HFF-Myc (cell line): ENCODE measurements at regions not wholly inside any gene's neighbourhood (a gene's known extent, or its start where the extent isn't known, plus 50 kb on each side); places are given as distances from the start of the nearest gene placed in this dataset.

Experiments
- DNase-seq: peaks from one replicate; pipeline ENCODE4 v3.0.0-alpha.2; 2011; ENCODE audit warnings: low read depth; ENCODE audit errors: extremely low read depth
- H3K4me3 ChIP-seq: replicated peaks from 2 replicates; pipeline ENCODE4 v1.5.1; 2011; ENCODE audit warnings: low read depth, mild to moderate bottlenecking, control low read depth, low read length
- CTCF ChIP-seq: IDR thresholded peaks from 2 replicates; pipeline ENCODE4 v1.5.1; 2012; ENCODE audit warnings: mild to moderate bottlenecking, low read depth, low read length, control low read depth; ENCODE audit errors: missing control alignments

GRCh38 chr4:151559595-151559994 lies 150.6 kb downstream of the FHIP1A start:
- no peak for DNase-seq
- TF ChIP-seq CTCF = no peak
- H3K4me3 ChIP-seq = no peak overlapping the region

GRCh38 chr4:151561551-151562256 lies 152.7 kb downstream of the FHIP1A start:
- DNase-seq = no peak
- no peak overlapping the region for H3K4me3 ChIP-seq
- no peak for TF ChIP-seq CTCF

GRCh38 chr4:151563194-151563593 lies 154.2 kb downstream of the FHIP1A start:
- DNase-seq = peak; percentile 24
- no peak overlapping the region for H3K4me3 ChIP-seq
- no peak for TF ChIP-seq CTCF

GRCh38 chr4:151564321-151564720 lies 155.3 kb downstream of the FHIP1A start:
- TF ChIP-seq CTCF = no peak
- no peak for DNase-seq

GRCh38 chr4:151565583-151565982 lies 156.6 kb downstream of the FHIP1A start:
- no peak for TF ChIP-seq CTCF
- no peak overlapping the region for H3K4me3 ChIP-seq
- no peak for DNase-seq

More at GRCh38 chr4:151564321-151564720, 155.3 kb downstream of the FHIP1A start:
- H3K4me3 ChIP-seq = no peak overlapping the region

GRCh38 chr4:151566053-151566452 lies 157.1 kb downstream of the FHIP1A start:
- H3K4me3 ChIP-seq = no peak overlapping the region
- TF ChIP-seq CTCF = no peak
- no peak for DNase-seq

- no peak for DNase-seq
- TF ChIP-seq CTCF = no peak
Measured at GRCh38 chr4:151567056-151567455, 158.1 kb downstream of the FHIP1A start.

More at GRCh38 chr4:151567056-151567455, 158.1 kb downstream of the FHIP1A start:
- no peak overlapping the region for H3K4me3 ChIP-seq
